ENCODE measurements at regions not wholly inside any gene's neighbourhood (a gene's known extent, or its start where the extent isn't known, plus 50 kb on each side); places are given as distances from the start of the nearest gene placed in this dataset.
"Not testable (repeated sequence)": the region's sequence is repeated elsewhere in the genome, so short reads cannot be mapped to it uniquely, and the experiment has no call there.

GRCh38 chrX:13220916-13221315, 98.9 kb downstream of the ATXN3L start:
- DNase-seq, result no peak

DNA sequence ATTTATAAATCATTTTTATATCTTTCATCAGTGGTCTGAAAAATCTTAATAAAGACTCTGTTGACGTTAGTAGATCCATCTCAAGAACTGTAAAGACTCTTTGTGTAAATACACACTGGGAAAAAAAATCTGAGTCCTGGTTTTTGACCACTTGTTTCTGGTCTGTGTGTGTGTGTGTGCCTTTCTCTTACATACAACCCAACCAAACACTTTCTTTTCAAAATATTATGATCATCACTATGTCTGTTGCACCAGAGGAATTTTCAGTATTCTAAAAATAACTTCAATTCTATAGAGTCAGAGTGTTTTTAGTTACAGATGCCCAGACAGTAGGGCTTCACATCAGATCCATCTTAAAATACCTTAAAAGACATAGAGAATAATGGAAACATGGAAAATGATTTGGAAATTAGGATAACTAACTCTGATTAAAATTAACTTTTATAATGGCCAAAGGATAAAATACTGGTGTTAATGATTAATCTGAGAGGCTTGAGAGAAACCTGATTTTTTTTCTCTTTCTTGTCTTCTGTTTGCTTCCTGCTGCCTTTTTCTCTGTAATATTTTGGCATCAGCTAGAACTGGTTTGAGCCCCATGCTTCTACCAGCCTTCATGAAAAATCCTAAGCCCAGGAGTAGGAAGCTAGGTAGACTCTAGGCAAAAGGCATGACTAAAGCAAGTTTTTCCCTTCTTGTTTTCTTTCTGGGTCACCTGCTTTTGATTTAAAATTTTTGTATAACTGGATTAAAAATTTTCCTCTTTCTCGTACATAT, 99.7 kb downstream of the ATXN3L start:
- DNase-seq, result no peak

DNA sequence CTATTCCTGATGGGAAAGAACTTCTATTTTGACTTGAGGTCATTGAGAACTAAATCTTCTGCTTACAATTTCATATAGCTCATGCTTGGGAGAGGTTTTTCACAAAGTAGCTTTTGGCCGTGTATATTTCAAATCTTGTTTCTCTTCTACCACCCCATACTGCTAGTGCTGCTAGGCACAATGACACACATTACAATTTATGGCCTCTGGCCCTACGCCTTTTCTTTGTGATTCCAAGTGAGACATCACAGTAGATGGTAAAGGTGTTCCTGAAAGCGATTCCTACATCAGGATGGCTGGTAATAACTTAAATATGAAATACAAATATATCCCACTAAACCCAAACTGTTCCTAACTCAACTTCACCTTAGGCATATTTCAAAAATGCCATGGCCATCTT, 101.1 kb downstream of the ATXN3L start:
- no peak for DNase-seq

DNA sequence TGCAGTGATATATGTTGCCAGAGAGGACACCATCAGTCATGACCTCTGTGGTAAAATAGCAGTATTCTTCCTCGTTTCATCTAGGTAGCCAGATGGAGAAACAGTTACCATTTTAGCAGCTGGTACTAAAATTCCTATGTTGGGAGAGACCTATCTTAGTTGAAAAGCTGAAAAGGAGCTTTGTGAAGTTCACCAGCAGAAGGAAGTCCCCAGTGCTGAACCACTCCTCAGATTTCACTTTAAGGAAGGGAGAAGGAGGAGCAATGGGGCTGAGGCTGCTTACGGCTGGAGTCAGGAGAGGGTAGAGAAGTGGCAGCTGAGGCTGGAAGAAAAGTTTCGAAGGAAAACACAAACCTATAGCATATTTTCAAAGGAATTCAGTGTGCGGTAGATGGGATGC, 103.7 kb downstream of the ATXN3L start:
- no peak for DNase-seq

DNA sequence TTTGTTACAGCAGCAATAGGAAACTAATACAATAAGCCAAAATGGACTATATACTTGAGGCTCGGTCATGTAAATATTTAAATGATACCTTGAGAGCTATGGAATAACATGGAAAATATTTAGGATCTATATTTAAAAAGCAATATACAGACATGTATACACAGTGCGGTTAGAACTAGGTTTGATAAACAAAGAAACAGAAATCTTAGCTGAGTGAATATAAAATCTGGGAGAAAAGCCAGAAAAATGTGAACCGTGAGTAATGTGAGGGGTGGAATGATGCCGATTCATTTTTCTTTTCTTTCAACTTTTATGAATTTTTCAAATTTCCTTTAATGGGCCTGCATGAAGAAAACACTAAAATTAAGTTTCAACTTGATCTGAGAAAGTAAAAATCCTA, 104.1 kb downstream of the ATXN3L start:
- DNase-seq, result no peak

DNA sequence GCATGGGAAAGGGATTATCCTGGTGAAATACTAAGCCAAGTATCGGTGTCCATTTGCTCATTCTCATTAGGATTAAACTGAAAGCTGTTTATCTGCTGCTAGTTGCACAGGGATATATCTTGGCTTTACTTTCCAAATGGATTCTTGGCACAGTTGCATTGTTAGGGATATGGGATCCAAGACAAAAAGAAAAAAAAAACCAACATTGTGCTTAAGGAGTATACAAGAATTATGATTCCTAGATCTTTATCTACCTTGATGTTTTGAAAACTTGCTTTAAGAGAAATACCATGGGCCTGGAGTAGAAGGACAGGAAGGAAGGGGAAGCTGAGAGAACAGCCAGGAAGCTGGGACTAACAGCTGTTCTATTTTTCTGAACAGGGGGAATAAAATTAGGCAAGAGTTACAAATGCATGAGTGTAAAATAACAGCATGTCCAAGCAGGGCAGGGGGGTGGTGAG, 107.6 kb downstream of the ATXN3L start:
- peak; percentile 8 for DNase-seq

DNA sequence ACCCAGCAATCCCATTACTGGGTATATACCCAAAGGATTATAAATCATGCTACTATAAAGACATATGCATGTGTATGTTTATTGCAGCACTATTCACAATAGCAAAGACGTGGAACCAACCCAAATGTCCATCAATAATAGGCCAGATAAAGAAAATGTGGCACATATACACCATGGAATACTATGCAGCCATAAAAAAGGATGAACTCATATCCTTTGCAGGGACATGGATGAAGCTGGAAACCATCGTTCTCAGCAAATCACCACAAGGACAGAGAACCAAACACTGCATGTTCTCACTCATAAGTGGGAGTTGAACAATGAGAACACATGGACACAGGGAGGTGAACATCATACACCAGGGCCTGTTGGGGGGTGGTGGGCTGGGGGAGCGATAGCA, 109.7 kb downstream of the ATXN3L start:
- DNase-seq, result not testable (repeated sequence)

DNA sequence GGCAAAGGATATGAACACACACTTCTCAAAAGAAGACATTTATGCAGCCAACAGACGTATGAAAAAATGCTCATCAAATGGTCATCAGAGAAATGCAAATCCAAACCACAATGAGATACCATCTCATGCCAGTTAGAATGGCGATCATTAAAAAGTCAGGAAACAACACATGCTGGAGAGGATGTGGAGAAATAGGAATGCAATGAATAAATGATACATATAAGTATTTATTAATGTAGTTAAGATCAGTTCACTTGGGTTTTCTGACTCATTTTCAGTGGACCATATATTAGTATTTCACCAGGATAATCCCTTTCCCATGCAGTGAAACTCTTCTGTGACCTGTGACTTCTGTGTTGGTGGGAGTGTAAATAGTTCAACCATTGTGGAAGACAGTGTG, 110.1 kb downstream of the ATXN3L start:
- not testable (repeated sequence) for DNase-seq

GRCh38 chrX:13208281-13208935, 111.4 kb downstream of the ATXN3L start:
- no peak for DNase-seq

- no peak for DNase-seq
These were observed 116.6 kb downstream of the ATXN3L start for GRCh38 chrX:13203271-13203670.

DNA sequence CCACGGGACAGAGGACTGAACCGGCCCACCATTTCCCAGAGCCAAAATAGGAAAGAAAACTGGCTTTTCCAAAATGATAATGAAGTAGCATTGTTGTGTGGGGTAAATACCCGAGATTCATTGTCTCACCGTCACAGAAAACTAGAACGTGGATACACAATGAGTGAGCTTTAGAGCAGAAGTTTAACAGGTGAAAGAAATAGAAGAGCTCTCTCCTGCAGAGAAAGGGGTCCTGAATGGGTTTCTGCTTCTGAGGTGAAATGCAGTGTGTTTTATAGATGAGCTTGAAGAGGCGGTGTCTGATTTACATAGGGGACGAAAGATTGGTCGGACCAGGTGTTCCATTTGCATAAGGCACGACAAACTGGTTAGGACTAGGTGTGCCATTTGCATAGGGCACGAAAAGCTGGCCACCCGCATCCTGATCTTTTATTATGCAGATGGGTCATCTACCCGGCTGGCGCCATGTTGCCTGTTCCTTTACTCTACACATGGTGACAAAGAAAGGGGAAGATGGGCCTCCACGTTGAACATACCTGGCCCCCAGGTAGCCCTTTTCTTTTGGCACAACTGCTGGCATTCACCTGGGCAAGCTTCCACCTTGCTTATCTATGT, 118.1 kb downstream of the ATXN3L start:
- DNase-seq, result no peak

DNA sequence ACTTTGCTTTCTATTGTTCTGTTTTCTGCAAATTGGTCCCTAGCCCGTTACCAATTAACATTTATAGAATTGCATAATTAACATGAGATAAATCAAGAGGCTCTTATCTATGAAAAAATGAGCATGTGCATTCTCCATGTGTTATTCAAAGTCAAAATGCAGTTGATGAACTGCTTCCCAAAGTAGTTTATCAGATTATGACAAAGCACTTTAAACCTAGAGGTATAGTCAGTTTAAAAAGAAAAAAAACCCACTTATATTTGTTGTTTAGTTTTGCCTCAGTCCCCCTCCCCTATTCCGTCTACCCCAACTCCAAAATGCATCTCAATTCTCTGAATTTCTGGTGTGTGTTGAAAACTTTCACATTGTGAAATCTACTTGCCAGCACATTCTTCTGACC, 119.5 kb downstream of the ATXN3L start:
- no peak for DNase-seq

GRCh38 chrX:13198762-13199064, 121.1 kb downstream of the ATXN3L start:
- no peak for DNase-seq

DNA sequence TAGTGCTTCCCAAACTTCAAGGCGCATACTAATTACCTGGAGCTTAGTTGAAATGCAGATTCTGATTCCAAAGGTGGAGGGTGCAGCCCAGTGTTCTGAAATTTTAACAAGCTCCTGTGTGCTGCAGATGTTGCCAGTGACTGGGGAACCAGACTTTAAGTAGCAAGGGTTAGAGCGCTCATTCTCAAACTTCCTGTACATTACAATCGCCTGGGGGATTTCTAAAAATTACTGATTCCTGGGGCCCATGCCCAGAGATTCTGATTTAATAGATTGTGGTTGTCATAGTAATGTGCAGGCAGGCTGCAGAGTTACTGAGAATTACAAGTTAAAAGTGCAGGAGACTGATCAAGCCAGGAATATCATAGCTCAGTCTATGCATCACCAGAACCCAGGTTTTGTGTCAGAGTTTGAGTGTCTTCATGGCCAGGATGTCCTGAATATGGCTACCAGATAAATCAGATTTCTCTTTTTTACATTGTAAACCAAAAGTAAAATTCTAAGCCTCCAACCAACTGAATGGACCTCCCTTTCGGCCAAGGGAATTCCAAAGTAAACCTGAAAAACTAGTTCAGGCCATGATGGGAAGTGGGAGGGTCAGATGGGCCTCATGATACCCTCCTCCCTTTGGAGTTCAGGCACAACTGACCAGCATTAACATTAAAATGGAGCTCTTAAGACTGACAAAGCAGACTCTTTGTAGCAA, 121.6 kb downstream of the ATXN3L start:
- DNase-seq, result no peak

- no peak for DNase-seq
These were observed 123.1 kb downstream of the ATXN3L start for GRCh38 chrX:13196782-13197181.

GRCh38 chrX:13195340-13195739, 124.5 kb downstream of the ATXN3L start:
- no peak for DNase-seq

- DNase-seq, result peak; percentile 18
These were observed 125.4 kb downstream of the ATXN3L start for GRCh38 chrX:13194291-13195103.

DNA sequence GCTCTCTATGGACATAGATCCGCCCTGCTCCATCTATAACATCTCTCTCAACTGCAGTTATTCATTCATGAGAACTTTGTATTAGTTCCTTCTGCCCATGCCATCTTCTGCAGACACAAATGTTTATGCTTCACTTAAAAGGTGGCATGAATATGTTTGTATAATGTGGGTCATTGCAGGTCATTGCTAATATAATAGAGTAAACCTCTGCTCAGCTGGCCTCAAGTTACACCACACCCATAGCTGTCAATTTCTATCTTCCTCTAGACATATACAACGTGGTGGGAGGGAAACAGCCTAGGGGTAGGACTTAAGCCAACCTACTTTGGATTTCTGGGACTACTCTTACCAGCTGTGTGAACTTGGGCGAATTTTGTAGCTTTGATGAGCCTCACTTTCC, 129.8 kb downstream of the ATXN3L start:
- DNase-seq, result no peak

DNA sequence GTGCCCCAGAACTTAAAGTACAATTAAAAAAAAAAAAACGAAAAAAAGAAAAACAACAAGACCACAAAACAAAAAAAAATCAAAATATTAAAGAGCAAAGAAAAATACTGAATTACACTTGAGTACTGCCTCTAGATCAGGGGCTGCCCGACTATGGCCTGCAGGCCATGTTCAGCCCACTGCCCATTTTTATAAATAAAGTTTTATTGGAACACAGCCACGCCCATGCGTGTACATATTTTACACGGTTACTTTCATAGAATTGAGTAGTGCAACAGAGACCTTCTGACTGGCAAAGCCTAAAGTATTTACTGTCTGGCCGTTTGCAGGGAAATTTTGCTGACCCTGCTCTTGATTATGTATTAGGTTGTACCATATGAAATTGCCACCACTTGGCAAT, 130.5 kb downstream of the ATXN3L start:
- DNase-seq, result no peak

DNA sequence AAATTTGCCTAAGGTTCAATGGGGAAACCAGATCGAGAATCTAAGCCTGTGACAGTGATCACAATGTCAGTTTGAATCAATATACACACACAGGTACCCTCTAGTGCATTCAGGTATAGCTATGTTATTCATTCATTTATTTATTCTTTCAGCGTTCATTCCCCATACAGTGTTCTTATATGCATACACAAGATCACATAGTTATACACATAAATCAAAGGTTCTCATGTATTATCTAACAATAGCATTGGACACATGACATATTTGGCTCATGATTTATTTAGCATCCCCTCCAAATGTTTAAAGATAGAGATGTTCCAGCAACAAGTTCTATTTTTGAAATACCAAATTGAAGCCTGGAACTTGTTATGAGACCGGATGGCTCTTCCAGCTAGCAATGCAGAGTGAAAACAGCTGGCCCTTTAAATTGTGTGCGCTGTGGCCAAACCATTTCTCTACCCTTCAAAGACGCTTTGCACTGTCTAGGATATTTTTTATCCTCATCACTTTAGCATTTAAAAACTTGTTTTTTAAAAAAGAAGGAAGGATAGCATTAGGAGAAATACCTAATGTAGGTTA, 131.0 kb downstream of the ATXN3L start:
- DNase-seq, result peak; percentile 69

DNA sequence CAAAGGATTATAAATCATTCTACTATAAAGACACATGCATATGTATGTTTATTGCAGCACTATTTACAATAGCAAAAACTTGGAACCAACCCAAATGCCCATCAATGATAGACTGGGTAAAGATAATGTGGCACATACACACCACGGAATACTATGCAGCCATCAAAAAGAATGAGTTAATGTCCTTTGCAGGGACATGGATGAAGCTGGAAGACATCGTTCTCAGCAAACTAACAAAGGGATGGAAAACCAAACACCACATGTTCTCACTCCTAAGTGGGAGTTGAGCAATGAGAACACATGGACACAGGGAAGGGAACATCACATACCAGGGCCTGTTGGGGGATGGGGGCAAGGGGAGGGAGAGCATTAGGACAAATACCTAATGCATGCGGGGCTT, 133.2 kb downstream of the ATXN3L start:
- not testable (repeated sequence) for DNase-seq

DNA sequence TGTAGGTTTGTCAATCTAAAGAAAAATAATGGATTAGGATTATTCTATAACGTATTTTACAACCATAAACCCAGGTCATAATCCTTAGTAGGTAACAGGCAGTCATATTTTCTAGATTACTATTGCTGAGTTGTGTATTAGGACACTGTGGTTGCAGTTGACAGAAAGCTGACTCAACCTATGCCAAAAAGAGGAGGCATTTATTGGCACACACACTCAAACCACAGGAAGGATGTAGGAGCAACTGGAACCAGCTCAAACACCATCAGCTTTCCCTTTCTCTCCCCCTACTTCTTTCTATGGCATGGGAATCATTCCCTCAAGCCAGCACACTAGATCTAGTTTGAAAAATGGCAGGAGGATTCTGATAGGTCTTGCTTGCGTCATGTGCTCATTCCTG, 136.4 kb upstream of the FAM9C start:
- no peak for DNase-seq
